A549 (cell line): ENCODE measurements at regions not wholly inside any gene's neighbourhood (a gene's known extent, or its start where the extent isn't known, plus 50 kb on each side); places are given as distances from the start of the nearest gene placed in this dataset.

Experiments
- ATAC-seq, 2 experiments: fragments of 200-7000 bp in 1 of 2; fragments of >200 bp in 1 of 2; cut with Nextera tagmentation in 1 of 2; cut with Tn5 transposase in 1 of 2; 3 replicates each; pipeline versions ENCODE4 v1.8.0 to v1.9.1; 2018 to 2020; ENCODE audit warnings: mild to moderate bottlenecking in 1 of 2, moderate library complexity in 1 of 2
- CTCF ChIA-PET: fragments of 300-600 bp; sonication (Branson Sonifier 250); formaldehyde crosslinking; extraction: SDS; loops from one replicate; lab custom pipeline; 2021; ENCODE audit warnings: antibody characterized with exemption, inconsistent platforms; lab: Yijun Ruan, JAX
- POLR2A ChIA-PET: fragments of 350-600 bp; formaldehyde crosslinking; extraction: SDS; loops from one replicate; lab custom pipeline; 2021; ENCODE audit warnings: antibody characterized with exemption, inconsistent platforms; lab: Yijun Ruan, JAX
- DNase-seq, 2 experiments: peaks; one replicate each; pipeline versions ENCODE4 v3.0.0 to v3.0.0-alpha.2; 2011 to 2016; ENCODE audit warnings: low read depth in 1 of 2, low spot score in 1 of 2
- FAIRE-seq: peaks from 2 replicates; lab custom pipeline; 2011; peaks lifted over from hg19 to GRCh38; lab: Jason Lieb, UNC
- H3K27ac ChIP-seq, 2 experiments: fragments of >200 bp; sonication (Bioruptor Twin); formaldehyde crosslinking; 3 replicates each; pipeline ENCODE4 v1.5.1; 2016 to 2017
- H3K4me1 ChIP-seq: fragments of >200 bp; sonication (Bioruptor Twin); formaldehyde crosslinking; 3 replicates; pipeline ENCODE4 v1.6.1; 2016
- H3K4me2 ChIP-seq: fragments of >200 bp; sonication (Bioruptor Twin); formaldehyde crosslinking; 3 replicates; pipeline ENCODE4 v1.6.1; 2016
- H3K4me3 ChIP-seq: fragments of >200 bp; sonication (Bioruptor Twin); formaldehyde crosslinking; 3 replicates; pipeline ENCODE4 v1.5.1; 2016
- H3K9me3 ChIP-seq: fragments of >200 bp; sonication (Bioruptor Twin); formaldehyde crosslinking; 3 replicates; pipeline ENCODE4 v1.6.1; 2016
- BHLHE40 ChIP-seq: IDR thresholded peaks from 2 replicates; pipeline ENCODE4 v1.6.1; 2012; ENCODE audit warnings: low read depth, low read length, inconsistent platforms
- CBX2 ChIP-seq: fragments of 200-600 bp; sonication (generic); IDR thresholded peaks from 2 replicates; pipeline ENCODE4 v1.6.1; 2016; ENCODE audit warnings: low read depth, mild to moderate bottlenecking, borderline replicate concordance
- CBX8 ChIP-seq: fragments of 200-600 bp; sonication (generic); IDR thresholded peaks from 2 replicates; pipeline ENCODE4 v1.6.1; 2016
- CHD2 ChIP-seq: fragments of 150-350 bp; IDR thresholded peaks from 2 replicates; pipeline ENCODE4 v1.6.1; 2014; ENCODE audit warnings: low read length; ENCODE audit not compliant: partially characterized antibody
- CTCF ChIP-seq: fragments of >200 bp; sonication (Bioruptor Twin); formaldehyde crosslinking; IDR thresholded peaks from 3 replicates; pipeline ENCODE4 v1.5.1; 2016
- E2F6 ChIP-seq: IDR thresholded peaks from 2 replicates; pipeline ENCODE4 v1.6.1; 2012; ENCODE audit warnings: low read depth, borderline replicate concordance
- EHF ChIP-seq: fragments of 250-450 bp; sonication (Bioruptor Pico); IDR thresholded peaks from 2 replicates; pipeline ENCODE4 v1.5.0; 2020; ENCODE audit warnings: mild to moderate bottlenecking
- EHMT2 ChIP-seq: fragments of 200-600 bp; sonication (generic); IDR thresholded peaks from 2 replicates; pipeline ENCODE4 v1.6.1; 2016; ENCODE audit warnings: antibody characterized with exemption, low read depth, mild to moderate bottlenecking, moderate library complexity
- ELK1 ChIP-seq: fragments of 150-350 bp; IDR thresholded peaks from 2 replicates; pipeline ENCODE4 v1.6.1; 2014; ENCODE audit warnings: low read depth, mild to moderate bottlenecking, low read length
- ESRRA ChIP-seq: fragments of 150-350 bp; IDR thresholded peaks from 2 replicates; pipeline ENCODE4 v1.6.1; 2014; ENCODE audit warnings: mild to moderate bottlenecking, low read length, borderline replicate concordance
- FOXS1 ChIP-seq: fragments of 250-450 bp; sonication (Bioruptor Pico); IDR thresholded peaks from 2 replicates; pipeline ENCODE4 v1.5.0; 2020; ENCODE audit warnings: mild to moderate bottlenecking, moderate library complexity
- HDAC2 ChIP-seq: fragments of 200-600 bp; sonication (generic); IDR thresholded peaks from 2 replicates; pipeline ENCODE4 v1.6.1; 2016
- HOXA7 ChIP-seq: fragments of 250-450 bp; sonication (Bioruptor Pico); IDR thresholded peaks from 2 replicates; pipeline ENCODE4 v1.5.0; 2020; ENCODE audit warnings: mild to moderate bottlenecking, moderate library complexity
- HOXB5 ChIP-seq: fragments of 250-450 bp; sonication (Bioruptor Pico); IDR thresholded peaks from 2 replicates; pipeline ENCODE4 v1.5.0; 2020; ENCODE audit warnings: mild to moderate bottlenecking, moderate library complexity
- JUN ChIP-seq, 2 experiments: fragments of >200 bp; sonication (Bioruptor Twin); formaldehyde crosslinking; IDR thresholded peaks; 2 replicates in 1 of 2; 3 replicates in 1 of 2; pipeline ENCODE4 v1.6.1; 2016 to 2017
- JUNB ChIP-seq: fragments of >200 bp; sonication (Bioruptor Twin); formaldehyde crosslinking; IDR thresholded peaks from 2 replicates; pipeline ENCODE4 v1.6.1; 2016
- MAFK ChIP-seq: fragments of 450-650 bp; IDR thresholded peaks from 2 replicates; pipeline ENCODE4 v1.6.1; 2014; ENCODE audit not compliant: partially characterized antibody
- NFE2L2 ChIP-seq: fragments of 150-350 bp; conservative IDR thresholded peaks from 2 replicates; pipeline ENCODE4 v1.6.1; 2014; ENCODE audit warnings: low read length
- NPAS2 ChIP-seq: fragments of 250-450 bp; sonication (Bioruptor Pico); IDR thresholded peaks from 2 replicates; pipeline ENCODE4 v1.8.0; 2022; ENCODE audit warnings: mild to moderate bottlenecking, moderate library complexity, borderline replicate concordance
- NR3C1 ChIP-seq: fragments of >200 bp; sonication (Bioruptor Twin); formaldehyde crosslinking; IDR thresholded peaks from 3 replicates; pipeline ENCODE4 v1.6.1; 2017
- RCOR1 ChIP-seq: fragments of 150-350 bp; IDR thresholded peaks from 2 replicates; pipeline ENCODE4 v1.6.1; 2014; ENCODE audit warnings: antibody characterized with exemption, low read length, low read depth
- REST ChIP-seq: fragments of 200-600 bp; sonication (generic); IDR thresholded peaks from 2 replicates; pipeline ENCODE4 v1.6.1; 2016; ENCODE audit warnings: antibody characterized with exemption, mild to moderate bottlenecking, moderate library complexity
- SMC3 ChIP-seq: fragments of >200 bp; sonication (Bioruptor Twin); formaldehyde crosslinking; IDR thresholded peaks from 3 replicates; pipeline ENCODE4 v1.6.1; 2018; ENCODE audit warnings: inconsistent platforms
- USF2 ChIP-seq: fragments of 450-650 bp; IDR thresholded peaks from 2 replicates; pipeline ENCODE4 v1.6.1; 2014; ENCODE audit warnings: antibody characterized with exemption
- ZNF302 ChIP-seq: fragments of 250-450 bp; sonication (Bioruptor Pico); IDR thresholded peaks from 2 replicates; pipeline ENCODE4 v1.9.0; 2021; ENCODE audit warnings: inconsistent platforms, mild to moderate bottlenecking, moderate library complexity
- WGBS: methylation state at CpG from one replicate; pipeline ENCODE4 v1.1.6; 2017; ENCODE audit errors: missing lambda C conversion rate; 5-methylcytosine and 5-hydroxymethylcytosine counted together

- CTCF ChIA-PET: no interaction called here
- no peak for TF ChIP-seq BHLHE40
- TF ChIP-seq ELK1: no peak
- TF ChIP-seq EHF (CRISPR knock-in tag): no peak
- no peak for TF ChIP-seq REST
- TF ChIP-seq SMC3: no peak
- no peak for TF ChIP-seq E2F6
- TF ChIP-seq EHMT2: no peak
- TF ChIP-seq HOXA7: no peak
- no peak for TF ChIP-seq CBX2
- TF ChIP-seq, all 56 proteins: peak for 0
- Histone ChIP-seq H3K9me3 (peaks cover 8% of the 10 kb centered on the region; the same call in 1 of the 3 replicates), H3K27ac (no peak overlapping the region), H3K4me2 (no peak overlapping the region), H3K4me3 (no peak overlapping the region), H3K4me1 (no peaks in the 10 kb centered on the region)
- WGBS: 72% methylated on average over 8 of the region's 8 CpGs
- DNase-seq: no peak
- FAIRE-seq: no peak
- POLR2A ChIA-PET: no interaction called here
- ATAC-seq: no peak
Observed at GRCh38 chr1:232207073-232207866, 422.7 kb downstream of the SIPA1L2 start.

- FAIRE-seq: no peak
- peaks cover 28% of the 10 kb centered on the region for H3K9me3 ChIP-seq
- H3K4me3 ChIP-seq: no peak overlapping the region
- POLR2A ChIA-PET: no interaction called here
- CTCF ChIA-PET: interaction anchor here (0.7 kb wide), 1 partner anchor 24 kb away, joined by 3 read pairs; no protein-coding TSS in a partner anchor
- H3K27ac ChIP-seq: no peak overlapping the region
- H3K4me1 ChIP-seq: no peaks in the 10 kb centered on the region
- TF ChIP-seq JUNB (no peak), MAFK (no peak), NR3C1 (no peak), CHD2 (no peak), ELK1 (no peak), NFE2L2 (no peak), USF2 (no peak), NPAS2 (CRISPR knock-in tag) (no peak), ZNF302 (CRISPR knock-in tag) (no peak), CBX8 (no peak), HOXB5 (CRISPR knock-in tag) (no peak), CTCF (no peak), ESRRA (no peak), JUN (IDR thresholded peaks at IDR 0.05) (no peak), RCOR1 (no peak), HDAC2 (no peak), FOXS1 (CRISPR knock-in tag) (no peak)
- no peak for ATAC-seq
- no peak for DNase-seq
- no peak overlapping the region for H3K4me2 ChIP-seq
Observed at GRCh38 chr1:232204269-232204668, 425.7 kb downstream of the SIPA1L2 start.
